Renal cortex interstitium (tissue), 11 donors: ENCODE measurements at regions not wholly inside any gene's neighbourhood (a gene's known extent, or its start where the extent isn't known, plus 50 kb on each side); places are given as distances from the start of the nearest gene placed in this dataset.
"Not testable (repeated sequence)": the region's sequence is repeated elsewhere in the genome, so short reads cannot be mapped to it uniquely, and the experiment has no call there.

Experiments used
- DNase-seq, 11 donors: peaks; one replicate each; pipeline ENCODE4 v3.0.0-alpha.2; 2013; ENCODE audit warnings: low read depth in 9 of 11, low spot score in 4 of 11; ENCODE audit errors: extremely low read depth in 1 of 11

DNA sequence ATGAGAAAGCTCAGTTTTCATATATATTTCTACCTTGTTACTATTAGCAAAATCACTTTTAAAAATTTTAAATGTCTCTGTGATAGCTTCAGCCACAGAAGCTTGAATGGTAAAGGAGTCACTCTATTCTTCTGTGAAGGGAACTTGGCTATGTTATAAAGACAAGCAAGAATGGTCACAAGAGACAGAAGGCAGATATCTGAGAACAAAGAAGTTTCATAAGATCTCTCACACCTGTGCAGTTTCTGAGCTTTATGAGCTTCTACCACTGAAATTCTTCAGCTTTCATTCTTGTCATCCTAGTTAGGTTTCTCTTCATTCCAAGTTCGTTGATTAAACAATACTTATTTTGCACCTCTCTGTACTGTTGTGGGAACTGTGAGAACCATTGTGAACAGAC is 853.4 kb downstream of the IGSF11 start:
- no peak for DNase-seq

DNA sequence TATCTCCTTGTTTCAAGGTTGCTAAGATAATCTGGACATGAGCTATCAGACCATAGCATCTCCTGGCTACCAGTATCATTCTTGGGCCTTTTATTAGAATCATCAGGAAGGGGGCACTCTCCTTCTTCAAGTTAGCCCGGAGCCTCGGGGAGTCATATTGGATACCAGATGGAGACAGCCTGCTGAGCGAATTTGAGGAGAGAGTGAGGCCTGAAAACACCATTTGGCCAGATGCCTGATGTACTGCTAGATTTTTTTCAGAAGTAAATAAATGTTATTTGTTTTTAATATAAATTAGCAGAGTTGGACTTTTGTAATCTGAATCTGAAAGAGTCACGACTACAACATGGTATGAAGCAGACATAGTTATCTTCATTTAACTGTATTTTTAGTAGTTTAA is 848.6 kb downstream of the IGSF11 start:
- no peak for DNase-seq

DNA sequence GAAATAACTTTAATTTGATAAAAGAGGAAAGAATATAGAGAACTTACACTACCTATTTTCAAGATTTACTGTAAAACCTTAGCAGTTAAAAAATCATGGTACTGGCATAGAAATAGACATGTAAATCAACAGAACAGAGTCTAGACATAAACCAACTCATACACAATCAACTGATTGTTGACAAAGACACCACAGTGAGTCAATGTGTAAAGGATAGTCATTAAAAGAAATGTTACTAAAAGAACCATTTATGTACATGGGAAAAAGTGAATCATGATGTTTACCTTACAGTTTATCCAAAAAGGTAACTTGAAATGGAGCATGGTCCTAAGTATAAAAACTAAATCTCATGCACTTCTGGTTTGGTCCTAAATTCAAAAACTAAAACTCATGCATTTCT is 847.4 kb downstream of the IGSF11 start:
- DNase-seq: no peak

DNA sequence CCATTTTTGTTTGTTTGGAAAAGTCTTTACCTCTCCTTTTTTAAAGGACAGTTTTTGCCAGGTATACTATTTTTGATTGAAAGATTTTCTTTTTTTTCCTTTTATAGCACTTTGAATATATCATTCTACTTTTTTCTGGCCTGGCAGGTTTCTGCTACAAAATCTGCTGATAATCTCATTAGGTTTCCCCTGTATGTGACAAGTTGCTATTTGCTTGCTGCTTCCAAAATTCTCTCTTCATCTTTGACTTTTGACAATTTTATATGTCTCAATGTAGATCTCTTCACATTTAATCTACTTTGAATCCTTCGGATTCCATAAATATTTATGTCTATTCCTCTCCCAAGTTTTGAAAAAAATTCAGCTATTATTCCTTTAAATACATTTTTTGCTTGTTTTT is 838.5 kb downstream of the IGSF11 start:
- no peak for DNase-seq

DNA sequence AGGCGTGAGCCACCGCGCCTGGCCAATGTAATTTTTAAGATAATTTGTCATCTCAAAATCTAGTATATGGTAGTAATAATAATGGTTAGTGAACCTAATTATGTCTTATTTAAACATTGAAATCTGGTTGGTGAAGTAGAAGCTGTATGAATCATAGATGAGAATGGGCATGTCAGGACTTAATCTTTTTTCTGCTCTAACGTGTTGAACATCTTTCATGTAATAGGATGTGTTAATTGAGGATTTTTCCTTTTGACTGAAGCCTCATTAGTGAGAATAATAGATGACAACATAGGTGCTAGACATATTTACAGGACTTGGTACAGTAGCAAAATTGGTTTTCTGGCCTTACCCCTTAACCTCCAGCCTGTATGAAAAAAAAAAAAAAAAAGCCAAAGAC is 835.6 kb downstream of the IGSF11 start:
- DNase-seq: no peak

DNA sequence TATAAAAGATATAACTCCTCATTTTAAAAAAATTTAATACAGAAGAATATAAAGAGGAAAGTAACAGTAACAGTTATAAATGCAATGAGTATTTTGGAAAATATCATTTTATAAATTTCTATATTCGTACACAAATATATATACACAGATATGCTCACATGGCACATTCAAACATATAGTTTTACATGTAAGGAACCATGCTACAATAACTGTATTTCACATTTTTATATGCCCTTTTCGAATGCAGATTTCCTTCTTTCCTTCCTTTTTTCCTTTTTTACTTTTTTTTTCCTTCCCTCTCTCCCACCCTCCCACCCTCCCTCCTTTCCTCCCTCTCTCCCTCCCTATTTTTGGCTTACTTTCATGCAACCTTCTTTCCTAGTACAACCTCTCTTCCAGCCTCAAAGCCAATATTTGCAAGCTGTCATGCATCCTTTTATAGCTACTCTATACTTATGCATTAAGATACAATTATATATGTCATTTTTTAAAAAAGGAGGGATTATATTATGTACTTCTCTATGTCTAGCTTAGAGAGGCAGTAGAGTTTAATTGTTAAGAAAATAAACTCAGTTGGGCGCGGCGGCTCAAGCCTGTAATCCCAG is 830.5 kb downstream of the IGSF11 start:
- DNase-seq: no peak

DNA sequence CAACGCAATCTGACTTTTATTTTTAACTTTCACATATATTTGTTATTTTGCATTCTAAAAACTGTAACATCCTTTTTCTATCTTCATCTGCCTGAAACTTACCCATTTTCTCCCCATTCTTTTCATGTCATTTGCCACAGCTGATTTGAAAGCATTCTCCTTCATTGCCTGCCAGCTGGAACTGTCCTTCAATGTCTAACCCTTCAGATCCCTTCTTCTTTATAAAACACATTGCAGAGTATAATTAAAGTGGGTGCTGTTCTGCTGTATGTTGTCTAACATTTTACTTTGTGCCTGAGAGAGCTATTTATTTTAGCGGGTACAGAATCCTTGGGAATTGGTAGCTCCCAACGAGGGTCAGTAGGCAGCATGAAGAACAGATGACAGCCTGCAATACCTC is 827.4 kb downstream of the IGSF11 start:
- DNase-seq: no peak

DNA sequence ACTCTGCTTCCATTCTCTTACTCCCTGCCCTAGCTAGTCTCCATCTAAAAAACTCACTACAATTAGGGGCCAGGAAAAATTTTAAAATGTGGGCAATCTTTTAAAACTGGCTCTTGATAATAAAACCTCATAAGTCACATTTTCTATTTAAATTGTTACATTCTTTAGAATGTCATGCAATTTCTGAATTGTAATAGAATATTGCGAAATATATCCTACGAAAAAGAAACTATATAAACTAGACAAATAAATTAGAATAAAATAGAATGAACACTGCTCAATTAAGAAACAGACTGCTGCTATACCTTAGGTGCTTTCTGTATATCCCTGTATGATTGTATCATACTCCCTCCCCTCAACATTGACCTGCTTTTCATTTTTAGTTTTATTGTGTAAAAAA is 826.0 kb downstream of the IGSF11 start:
- DNase-seq: no peak

DNA sequence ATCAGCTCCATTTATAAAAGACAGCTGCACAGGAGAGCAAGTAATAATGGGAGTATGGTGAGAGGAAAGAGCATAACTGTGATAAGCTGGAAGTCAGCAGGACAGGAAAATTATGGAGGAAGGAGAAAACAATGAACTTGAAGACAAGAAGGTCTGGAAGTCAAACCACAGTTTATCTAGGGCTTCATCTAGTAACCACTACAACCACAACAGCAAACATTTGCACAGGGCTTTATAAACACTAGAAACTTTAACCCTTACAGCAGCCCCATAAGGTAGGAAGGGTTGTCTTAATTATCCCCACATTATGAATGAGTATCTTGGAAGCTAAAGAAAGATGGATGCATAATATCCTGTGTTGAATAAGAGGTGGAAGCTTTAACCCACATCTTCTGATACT is 820.8 kb downstream of the IGSF11 start:
- DNase-seq: no peak

DNA sequence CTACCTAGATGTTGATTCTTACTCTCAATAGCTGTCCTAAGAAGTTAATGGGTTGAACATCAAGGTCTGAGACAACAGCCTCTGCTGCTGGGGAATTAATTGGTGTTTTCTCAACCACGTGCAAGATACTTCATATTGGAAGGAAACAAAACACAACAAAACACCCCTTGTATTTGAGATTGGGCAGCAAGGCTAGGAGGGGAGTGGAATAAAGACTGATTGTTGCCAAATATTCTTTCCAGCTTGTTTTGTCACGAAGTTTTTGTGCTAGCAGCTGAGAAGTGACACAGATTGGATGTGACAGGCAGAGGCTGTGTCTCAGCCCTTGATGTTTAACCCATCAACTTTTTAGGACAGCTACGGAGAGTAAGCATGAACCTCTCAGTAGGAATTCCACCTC is 808.4 kb downstream of the IGSF11 start:
- no peak for DNase-seq

DNA sequence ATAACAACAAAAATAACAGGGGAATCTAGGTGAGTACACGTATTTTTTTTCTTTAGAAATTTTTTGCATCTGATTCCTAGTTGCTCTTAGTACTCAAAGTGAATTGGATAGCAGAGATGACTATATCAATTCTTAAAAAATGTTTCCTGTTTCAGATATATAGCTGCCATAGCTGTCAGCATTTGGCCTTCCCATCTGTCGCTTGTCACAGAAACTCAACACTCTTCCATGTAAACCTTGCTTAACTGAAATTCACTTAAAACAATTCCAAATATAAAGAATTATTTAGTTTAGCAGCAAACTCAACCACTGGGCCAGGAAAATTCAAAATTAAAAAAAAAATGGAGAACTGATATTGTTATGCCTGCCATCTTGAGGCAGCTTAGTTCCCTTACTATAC is 807.5 kb downstream of the IGSF11 start:
- DNase-seq: no peak

DNA sequence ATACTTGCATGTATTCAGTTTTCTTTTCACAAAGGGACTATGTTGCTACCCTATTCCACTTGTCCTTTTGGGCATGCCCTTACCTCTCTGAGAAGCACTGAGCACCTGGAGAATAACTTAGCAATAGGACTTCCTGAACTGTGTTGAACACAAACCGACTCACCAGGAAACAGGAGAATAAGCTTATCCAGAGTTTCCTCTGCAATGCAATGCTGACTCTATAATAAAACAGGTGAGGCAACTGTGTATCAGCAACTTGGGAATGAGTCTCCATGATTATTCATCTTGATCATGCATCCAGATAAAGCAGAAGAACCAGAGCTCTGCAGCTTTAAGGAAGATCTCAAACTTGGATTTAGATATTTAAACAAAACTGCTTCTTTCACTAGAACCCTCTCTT is 806.5 kb downstream of the IGSF11 start:
- DNase-seq: no peak

DNA sequence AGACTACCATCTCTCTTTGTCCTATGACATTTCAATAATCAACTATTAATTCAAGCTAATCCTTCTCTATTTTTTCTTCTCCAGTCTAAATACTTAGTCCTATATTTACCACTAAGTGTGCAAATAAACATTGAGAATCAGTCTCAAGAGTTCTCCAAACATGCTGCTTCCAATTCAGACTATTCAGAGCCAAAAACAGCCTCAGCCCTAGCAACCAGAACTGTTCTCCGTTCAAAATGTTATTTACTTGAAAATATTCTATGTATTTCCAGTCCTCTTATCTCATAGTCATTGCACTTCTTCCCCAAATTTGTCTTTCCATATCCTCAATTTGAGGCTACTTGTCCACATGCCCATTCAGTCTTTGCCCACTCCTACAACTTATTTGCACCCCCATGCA is 805.5 kb downstream of the IGSF11 start:
- DNase-seq: no peak

DNA sequence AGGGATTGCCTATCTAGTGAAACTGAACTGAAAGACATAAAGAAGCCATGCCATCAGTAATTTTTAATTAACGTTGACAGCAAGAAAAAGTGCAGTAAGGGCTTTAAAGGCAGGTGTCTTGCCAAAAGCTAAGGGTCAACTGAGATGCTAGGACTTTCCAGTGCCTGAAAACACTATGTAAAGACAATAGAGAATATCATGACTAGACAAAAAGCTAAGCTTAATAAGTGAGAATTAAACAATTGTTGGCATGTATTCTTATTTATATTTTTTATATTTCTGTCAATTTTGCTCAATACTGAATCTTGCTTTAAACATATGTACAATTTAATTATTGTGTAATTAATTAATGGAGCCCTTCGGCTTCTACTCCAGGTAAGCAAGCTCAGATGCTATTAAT is 803.1 kb downstream of the IGSF11 start:
- no peak for DNase-seq

DNA sequence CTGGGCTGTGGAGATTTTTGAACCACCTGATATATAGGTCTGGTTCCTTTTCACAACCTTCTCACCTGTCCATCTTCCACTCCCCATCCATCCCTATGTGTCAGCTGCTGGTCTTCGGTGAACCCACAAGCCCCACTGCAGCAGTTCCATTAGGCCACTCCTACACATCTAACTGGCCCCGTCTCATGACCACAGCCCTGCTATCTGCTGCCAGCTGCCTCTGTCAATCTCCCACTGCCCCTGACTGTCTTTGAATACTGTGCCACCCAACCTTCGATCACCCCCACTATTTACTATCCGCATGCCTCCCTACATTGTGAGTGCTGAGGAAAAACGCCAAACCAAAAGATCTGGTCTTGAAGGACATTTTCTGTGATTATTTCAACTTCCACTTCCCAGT is 795.4 kb downstream of the IGSF11 start:
- no peak for DNase-seq

DNA sequence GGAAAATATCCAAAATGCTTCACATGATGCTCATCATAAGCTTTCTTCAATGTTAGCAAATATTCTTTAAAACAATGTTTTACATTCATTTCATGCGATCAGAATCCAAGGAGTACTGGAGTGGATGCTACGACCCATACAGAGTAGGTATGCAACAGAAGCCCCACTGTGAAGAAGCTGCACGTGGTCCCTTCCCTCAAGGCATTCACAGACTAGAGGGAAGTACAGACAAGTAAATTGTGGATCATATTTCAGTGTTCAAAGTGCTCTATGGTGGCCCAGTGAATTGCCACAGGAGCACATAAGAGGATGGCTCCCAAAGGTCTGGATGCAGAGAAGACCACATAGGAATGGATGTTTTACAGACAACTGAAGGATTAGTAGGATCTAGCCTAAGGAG is 789.9 kb downstream of the IGSF11 start:
- DNase-seq: no peak

DNA sequence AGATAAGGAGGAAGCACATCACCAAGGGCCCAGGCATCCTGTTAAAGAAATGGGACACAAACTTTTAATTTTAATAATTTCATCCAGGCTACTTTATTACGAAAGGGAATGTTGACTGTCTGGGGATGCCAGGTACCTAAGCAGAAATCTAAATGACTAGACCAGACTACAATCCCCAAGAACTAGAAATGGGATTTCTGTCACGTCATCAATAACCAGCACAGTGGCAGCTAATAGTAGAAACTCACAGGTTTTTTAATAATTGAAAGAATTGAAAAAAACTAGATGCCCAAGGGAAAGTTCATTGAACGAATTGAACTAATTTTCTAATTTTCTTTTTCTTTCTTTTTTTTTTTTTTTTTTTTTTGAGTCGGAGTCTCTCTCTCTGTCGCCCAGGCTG is 789.3 kb downstream of the IGSF11 start:
- DNase-seq: no peak

DNA sequence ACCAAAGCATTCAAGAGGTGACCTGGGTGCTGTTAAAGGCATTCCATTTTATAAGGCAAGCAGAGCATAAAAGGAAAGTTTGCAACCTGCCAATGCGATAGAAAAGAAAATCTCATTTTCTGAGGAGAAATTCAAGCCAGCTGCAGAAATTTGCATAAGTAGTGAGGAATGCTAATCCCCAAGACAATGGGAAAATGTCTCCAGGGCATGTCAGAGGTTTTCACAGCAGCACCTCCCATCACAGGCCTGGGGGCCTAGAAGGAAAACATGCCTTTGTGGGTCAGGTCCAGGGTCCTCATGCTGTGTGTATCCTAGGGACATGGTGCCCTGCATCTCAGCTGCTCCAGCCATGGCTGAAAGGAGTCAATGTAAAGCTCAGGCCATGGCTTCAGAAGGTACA is 775.8 kb downstream of the IGSF11 start:
- DNase-seq: not testable (repeated sequence)

DNA sequence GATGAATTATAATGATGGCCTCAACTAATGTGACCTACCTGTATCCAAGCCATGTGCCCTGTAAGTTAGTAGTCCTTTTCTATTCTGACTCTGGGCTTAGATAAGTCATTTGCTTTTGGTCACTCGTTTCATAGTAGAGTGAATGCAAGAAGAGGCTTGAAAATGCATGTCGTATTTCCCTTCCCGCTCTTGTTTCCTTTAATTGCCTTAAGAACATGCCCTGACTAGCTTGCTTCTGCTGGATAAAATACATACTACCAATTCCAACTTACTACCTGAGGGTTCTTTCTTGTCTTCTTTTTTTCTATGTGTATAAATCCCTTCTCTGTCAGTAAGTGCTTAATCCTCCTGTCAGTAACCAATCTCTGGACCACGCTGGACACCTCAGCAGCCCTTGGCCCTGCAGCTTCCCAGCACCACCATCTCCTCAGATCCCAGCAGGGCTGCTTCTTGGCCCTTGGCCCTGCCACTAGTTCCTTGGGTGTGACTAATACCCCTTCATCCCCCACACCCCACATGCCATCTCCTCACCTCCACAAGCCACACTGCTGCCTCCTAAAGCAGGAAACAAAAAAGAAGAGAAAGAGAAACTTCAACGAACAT is 771.7 kb downstream of the IGSF11 start:
- no peak for DNase-seq

DNA sequence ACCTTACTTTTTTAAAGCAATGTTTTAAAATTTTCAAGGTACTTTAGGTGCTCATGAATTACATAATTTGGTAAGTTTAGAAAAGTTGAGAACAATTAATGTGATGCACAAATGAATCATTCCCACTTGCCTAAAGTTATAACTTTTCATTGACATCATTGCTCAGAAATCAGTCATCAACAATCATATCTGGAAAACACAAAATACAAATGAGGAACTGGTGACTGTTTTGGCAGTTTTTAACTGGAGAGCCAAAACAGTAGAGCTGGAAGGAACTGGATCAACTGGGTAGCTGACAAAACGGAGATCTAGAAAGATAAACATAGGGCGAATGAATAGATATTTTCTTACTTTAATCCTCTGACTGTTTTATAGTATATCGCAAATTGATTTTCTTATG is 767.1 kb downstream of the IGSF11 start:
- no peak for DNase-seq

DNA sequence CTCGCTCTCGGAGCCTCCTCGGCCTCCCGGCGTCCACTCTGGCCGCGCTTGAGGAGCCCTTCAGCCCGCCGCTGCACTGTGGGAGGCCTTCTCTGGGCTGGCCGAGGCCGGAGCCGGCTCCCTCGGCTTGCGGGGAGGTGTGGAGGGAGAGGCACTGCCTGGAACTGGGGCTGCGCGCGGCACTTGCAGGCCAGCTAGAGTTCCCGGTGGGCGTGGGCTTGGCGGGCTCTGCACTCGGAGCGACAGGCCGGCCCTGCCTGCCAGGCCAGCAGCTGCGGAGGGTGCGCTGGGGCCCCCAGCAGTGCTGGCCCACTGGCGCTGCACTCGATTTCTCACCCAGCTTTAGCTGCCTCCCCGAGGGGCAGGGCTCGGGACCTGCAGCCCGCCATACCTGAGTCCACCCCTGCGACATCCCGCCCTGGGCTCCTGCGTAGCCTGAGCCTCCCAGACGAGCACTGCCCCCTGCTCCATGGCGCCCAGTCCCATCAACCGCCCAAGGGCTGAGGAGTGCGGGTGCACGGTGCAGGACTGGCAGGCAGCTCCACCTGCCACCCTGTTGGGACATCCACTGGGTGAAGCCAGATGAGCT is 765.0 kb downstream of the IGSF11 start:
- DNase-seq: no peak
